Bone marrow (tissue), 2 donors: ENCODE measurements at regions not wholly inside any gene's neighbourhood (a gene's known extent, or its start where the extent isn't known, plus 50 kb on each side); places are given as distances from the start of the nearest gene placed in this dataset.

Source experiments
- DNase-seq, 2 donors: peaks; one replicate each; lab custom pipeline; 2025; lab: John Stamatoyannopoulos, UW

DNA sequence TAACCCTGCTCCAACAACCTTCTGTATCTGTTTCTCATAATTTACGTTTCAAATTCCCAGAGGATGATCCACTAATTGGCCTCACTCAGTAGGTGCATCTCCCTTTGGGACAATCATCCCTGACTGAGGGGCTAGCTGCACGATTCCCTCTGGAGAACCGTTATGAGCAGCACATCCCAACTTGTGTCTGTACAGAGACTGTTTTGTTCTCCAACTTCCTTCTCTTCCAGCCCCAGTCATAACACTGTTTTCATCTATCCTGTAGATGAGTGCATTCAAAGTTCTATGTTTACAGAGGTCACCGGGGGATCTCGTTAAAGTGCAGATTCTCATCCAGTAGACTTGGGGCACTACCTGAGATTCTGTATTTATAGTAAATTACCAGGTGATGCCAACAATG lies 187.2 kb downstream of the REEP3 start:
- DNase-seq = no peak

DNA sequence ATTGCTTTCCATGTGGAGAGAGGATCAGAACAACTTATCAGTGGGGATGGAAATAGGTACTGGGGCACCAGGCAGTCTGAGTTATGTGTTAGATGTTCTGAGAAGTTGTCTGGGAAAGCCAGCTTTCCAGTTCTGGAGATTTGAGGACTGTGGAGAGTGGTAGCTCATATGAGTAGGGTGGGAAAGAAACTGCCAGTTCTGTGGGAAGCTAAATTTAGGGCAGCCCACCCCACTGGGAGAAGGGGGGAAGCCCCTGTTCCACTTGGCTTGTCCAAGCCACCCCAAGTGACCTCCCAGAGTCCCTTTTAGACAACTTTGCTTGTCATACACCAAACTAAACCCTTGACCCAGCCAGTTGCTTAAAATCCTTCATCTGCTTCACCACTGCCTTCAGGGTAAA lies 189.5 kb downstream of the REEP3 start:
- no peak for DNase-seq

DNA sequence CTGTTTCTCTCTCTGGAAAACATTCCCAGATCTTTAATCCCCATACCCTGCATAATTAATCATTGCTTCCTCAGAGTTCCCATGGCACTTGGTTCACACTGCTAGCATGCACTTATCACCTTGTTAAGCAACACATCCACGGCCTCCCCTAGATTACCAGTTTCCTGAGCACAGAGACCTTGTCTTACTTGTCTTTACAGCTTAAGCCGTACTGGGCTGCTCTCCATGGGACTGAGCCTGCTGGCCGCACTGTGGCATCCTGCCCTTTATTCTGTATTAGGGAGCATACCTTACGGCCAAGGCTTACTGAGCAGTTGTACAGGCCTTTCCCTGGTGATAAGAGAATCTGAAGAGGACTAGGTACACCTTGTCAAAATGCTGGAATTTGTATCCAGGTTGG lies 190.2 kb downstream of the REEP3 start:
- no peak for DNase-seq

DNA sequence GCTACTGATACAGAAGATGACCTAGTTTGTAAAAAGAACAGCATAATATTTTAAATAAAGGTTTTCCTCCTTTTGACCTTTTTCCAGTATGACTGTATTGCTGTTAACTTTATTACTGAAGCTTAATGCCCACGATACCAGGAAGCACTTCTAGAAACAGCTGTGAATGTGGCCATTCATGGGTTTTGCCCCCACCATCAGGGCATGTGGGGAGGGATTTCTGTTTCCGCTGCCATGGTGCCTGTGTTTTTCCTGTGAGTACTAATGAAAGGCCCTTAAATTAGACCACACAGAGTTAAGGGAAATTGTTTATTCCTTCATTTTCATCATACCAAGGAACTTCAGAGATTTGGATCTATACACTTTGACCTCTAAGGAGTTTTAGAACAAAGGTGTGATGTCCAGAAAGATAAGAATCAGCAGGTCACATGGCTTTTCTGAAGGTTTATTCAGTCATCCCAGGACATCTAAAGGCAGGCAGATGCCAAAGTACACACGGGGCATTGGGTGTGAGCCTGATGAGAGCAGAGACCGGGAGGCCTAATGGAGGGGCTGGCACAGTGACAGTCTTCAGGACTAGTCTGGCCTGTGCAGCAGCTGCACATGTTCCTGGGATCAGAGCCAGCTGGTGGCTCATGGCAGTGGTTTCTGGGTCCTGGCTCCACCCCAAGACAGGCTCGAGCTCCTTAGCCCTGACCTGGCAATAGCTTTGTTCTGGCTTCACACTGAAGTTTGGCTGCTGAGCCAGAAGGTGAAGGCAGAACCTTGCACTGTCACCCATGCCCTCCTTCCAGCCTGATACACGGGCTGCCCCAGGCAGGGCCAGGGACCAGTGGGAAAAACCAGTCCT lies 190.9 kb downstream of the REEP3 start:
- peak in 1 of 2 donors; percentile 18 for DNase-seq

DNA sequence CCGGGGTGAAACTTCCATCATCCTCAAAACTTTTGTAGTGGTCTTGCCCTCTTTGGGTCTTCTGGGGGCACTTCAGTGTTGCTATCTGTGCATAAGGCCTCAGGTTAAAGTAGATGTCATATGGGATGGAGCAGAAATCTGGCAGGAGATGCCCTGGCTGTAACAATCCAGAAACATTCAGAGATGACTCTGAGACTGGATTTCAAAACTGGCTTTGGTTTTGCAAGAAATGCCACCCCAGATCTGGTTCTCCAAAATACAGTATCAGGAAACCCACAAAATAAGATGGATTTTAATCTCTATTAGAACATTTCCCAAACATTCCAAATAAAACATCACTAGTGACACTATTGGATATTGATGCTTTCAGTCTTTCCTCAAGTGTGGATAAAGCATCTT lies 191.5 kb downstream of the REEP3 start:
- no peak for DNase-seq

DNA sequence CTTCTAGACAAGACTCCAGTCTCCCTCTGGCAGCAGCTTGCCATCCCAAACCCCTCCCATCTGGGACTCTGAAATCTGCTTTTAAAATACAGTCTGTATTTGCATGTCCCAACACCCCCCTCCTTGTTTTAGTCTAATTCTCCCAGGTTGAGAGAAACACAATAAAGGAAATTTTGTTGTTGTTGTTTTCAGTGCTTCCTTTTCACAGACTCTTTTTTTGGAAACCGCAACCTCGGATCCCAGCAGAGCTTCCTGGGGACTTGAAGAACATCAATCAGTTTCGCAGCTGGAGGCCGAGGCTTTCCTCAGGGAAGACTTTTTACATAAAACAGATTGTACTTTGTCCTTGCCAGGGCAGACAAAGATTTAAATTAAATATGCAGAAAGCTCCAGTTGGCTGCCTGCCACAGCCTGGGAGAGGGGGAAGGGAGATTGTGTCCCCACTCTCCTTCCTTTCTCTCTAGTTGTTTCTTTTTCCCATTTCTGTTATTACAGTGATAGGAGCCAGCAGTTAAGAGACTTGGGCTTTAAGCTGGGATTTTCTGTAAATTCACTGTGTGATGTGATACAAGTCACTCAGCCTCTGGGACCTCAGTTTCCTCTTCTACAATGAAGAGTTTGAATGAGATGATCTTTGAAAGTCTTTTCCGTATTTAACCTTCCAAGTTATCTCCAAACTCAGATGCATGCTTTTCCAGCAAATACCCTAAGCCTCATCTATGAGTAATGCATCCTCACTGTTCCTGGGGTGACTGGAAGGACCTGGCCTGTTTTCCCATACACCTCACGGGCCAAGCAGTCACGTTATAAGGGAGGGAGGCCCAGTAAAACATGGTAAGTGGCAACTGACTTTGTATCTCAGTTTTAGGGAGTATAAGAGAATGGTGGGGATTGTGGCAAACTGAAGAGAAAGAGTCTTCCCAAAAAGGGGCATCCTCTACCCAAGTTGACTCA lies 192.3 kb downstream of the REEP3 start:
- no peak for DNase-seq

DNA sequence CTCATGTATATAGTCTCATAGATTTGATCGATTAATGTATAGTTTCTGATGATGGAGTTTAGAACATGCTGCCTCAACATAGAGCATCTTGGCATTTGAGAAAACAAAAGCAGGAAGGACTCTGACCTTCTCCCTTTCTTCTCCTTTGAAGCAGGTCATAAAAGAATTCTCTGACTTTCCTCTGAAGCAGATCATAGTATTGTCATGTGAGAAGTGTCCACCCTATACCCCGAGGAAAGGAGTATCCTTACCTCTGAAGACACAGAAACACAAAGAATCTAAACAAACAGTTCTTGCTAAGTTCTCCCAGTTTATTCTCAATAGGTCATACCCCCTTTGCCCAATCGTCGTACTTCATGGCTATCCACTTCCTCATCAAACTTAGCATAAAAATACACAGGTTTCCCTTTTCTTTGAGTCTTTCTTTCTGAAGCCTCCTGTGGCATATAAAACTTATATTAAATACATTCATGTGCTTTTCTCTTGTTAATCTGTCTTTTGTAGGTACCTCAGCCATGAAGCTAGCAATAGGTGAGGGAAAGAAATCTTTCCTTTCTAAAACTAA lies 194.9 kb downstream of the REEP3 start:
- no peak for DNase-seq

DNA sequence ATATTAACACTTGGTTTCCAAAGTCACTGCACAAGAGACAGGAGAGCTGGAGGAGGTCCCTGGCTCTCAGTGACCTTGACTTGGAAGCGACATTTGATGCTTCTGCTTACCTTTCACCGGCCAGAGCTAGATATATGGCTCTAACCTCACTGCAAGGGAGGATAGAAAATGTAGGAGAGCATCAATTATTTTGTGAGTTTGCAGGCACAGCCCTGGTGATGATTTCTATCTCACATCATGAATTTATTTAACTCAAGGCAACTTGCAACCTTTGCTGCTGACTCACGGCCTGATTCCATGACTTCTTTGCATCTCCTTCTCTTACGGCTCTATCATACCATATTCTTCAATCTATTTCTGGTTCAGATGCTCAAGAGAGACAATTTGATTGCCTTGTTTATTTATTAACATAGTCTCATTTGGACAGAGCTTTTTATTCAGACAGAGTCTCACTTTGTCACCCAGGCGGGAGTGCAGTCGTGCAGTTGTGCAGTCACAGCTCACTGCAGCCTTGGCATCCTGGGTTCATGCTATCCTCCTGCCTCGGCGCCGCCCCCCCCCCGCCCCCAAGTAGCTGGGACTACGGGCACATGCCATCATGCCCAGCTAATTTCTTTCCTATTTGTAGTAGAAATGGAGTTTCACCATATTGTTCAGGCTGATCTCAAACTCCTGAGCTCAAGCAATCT lies 196.0 kb downstream of the REEP3 start:
- DNase-seq = no peak

DNA sequence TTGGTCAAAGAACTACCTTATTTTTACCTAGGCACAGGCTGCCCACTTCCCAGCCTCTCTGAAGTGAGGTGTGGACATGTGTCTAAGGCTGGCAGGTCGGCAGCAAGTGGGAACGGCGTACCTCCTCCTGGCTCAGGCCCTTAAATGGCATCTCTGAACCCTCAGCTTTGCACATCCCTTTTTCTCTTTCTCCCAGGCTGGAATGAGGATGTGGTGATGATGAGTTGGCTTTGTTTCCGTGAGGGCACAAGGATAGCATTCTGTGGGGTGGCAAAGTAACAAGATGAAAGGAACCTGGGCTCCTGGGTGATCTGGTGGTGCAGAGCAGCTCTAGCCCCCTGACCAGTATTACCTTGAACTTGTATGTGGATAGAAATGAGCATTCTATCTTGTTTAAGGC lies 196.8 kb downstream of the REEP3 start:
- DNase-seq = no peak

DNA sequence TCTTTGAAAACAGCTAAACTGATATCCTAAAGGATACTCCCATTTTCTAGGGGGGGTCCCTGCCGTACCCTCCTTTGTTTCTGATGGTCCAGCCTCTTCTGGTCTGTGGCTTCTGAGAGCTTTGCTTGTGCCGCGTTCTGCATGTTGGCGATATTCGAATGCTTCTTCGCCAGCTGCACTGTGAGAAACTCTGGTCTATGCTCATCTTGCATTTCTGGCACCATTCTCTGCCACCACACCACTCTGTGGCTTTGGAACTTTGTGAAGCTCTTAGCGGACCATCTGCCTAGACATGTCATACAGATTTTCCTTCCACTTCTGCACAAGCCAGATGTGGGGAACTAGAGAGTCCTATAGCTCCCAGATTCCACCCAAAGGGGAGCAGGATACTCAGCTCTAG lies 197.2 kb downstream of the REEP3 start:
- DNase-seq = no peak

DNA sequence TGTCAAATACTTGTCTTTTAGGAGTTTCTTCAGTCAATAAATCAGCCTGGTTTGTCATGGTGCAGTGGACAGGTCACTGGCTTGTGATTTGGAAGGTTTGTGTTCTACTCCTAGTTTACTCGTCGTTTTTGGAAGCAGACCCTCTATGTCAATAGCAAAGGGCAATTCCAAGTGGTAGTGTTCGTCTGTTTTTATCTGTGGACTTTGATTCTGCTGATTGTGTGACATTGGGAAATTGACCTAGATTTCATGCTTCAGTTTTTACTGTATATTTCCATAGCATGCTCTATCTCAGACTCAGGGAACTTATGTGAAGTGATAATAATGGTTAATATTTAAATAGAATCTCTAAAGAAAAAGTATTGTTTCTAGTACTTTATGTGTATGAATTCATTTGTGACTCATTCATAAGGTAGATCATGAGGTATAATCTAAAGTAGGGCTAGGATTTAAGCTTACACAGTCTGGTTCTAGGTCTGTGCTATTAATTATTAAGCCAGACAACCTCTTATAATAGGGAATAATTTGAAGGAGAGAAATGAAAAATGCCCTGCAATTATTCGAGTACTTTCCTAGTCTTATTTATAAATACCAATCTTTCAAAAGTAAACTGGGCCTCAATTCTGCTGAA lies 198.1 kb downstream of the REEP3 start:
- DNase-seq = no peak

DNA sequence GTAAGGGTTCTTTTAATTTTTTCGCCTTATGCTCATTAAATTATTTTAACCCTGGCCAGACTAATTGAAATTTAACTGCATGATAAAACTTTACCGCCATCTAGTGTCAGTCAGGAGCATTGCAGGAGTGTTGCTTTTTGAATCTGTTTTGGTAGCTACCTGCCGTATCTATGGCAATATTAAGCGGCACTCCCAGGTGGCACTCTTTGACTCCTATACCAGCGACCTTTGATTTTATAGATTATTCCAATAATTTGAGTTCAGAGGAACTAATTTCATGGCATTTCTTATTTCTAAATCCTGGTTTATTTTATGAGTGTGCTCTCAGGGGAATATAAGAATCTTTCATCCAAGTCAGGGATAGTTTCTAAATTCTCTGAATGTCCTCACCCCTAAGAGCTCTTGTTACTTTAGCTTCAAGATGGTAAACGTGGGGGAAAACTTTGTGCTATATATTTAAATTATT lies 198.9 kb downstream of the REEP3 start:
- peak in 1 of 2 donors; percentile 34 for DNase-seq

DNA sequence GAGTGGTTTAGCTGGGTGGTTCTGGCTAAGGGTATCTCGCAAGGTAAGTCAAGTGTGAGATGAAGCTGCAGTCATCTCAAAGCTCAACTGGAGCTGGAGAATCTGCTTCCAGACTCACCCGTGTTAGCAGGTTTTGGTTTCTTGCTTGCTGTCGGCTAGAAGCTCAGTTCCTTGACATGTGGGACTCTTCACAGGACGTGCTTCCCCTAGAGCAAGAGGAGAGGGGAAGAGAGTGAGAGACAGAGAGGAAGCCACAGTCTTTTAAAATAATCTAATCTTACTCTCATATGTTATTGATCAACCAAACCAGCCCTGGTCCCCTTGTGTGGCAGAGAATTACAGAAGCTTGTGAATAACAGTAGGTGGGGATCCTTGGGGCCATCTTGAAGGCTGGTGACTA lies 199.5 kb downstream of the REEP3 start:
- no peak for DNase-seq

DNA sequence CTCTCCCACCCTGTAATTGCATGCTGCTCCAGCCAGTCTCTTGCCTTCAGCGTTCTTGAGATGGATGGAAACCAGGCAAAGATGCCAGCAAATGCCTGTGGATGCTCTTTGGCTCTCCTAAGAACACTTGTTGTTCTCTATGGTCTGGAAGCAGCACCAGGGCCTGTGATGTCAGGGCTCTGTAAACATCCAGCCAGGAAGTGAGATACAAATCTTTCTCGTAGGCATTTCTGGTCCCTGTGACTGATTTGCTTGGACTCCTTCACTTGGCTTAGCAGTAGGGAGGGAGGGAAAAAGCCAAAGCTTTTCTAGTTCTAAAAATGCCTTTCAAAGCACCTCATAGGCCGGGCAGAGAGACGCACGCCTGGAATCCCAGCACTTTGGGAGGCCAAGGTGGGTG lies 201.3 kb downstream of the REEP3 start:
- DNase-seq = no peak

DNA sequence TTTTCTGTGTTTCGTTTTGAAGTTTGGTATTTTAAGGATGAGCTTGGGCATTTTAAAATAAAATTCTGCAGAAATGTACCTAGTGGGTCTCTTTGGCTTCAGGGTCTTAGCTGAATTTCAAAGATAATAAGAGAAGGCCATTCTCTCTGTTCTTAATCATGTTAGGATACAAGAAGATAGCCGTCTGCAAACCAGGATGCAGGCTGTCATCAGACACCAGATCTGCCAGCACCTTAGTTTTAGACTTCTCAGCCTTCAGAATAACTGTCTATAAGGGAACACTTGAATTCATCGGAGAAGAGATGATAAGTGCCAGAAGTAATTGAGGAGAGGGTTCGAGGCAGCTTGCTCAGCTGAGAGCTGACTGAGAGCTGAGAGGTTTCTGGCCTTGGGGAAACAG lies 202.1 kb downstream of the REEP3 start:
- no peak for DNase-seq

DNA sequence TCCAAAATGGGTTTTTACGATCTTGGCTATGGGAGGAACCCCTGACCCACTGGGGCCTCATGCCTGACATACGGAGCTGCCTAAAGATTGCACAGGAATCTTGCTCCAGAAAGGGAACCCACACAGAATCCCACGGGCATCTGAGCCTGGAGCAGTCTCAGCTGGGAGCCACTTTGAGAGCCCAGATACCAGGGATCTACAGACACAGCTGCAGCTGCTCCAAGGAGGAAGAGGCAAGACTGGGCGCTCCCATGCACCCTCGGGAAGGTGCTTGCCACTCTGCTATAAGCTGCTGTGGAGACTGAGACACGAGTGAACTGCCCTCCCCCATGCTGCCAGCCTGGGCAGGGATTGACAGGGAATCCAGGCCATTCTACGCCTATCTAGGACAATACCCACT lies 202.5 kb downstream of the REEP3 start:
- no peak for DNase-seq

DNA sequence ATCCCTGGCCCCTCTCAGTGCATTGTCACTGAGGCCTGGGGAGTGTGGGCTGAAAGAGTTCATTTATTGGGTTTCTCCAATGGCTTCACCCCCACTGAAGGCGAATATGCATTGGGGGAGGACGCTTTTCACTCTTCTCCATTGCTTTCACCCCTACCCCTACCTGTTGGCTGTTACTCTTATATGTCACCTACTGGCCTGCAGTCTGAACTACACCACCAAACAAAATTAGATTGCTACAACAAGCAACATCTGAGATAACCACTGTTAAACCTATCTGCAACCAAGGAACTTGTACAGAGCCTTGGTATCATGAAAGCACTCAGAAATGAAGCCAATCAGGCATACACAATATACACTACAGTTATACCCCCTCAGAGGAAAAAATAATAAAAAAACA lies 203.7 kb downstream of the REEP3 start:
- no peak for DNase-seq

DNA sequence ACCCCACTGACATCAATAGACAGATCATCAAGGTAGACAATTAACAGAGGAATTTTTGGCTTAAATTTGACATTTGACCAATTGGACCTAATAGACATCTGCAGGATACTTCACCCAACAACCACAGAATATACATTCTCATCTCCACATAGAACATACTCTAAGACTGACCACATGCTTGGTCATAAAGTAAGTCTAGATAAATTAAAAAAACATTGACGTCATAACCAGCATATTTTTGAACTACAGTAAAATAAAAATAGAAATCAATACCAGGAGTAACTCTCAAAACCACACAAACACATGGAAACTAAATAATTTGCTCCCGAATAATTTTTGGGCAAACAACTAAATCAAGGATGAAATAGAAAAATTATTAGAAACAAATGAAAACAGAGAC lies 205.7 kb downstream of the REEP3 start:
- no peak for DNase-seq

DNA sequence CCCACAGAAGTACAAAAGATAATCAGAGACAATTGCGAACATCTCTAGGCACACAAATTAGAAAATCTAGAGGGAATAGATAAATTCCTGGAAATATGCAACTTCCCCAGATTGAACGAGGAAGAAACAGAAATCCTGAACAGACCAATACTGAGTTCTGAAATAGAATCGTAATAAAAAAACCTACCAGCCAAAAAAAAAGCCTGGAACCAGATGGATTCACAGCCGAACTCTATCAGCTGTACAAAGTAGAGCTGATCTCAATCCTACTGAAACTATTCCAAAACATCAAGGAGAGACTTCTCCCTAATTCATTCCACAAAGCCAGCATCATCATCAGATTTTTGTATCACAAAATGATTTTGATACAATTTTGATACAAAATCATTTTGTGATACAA lies 206.4 kb downstream of the REEP3 start:
- no peak for DNase-seq

DNA sequence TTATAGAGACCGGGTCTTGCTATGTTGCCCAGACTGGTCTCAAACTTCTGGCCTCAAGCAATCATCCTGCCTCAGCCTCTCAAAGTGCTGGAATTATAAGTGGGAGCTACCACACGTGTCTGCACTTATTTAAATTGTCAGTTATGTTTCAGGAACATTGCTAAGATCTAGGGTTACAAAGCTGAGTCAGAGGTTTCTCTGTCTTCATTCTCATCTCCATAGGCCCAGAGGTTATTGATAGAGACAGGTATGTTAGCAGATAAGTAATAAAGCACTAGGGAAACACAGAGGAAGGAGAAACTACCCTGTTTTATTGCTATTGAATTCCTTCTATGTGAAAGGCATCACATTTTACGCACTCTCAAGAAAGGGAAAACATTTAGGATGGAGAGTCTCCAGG lies 214.1 kb downstream of the REEP3 start:
- no peak for DNase-seq

DNA sequence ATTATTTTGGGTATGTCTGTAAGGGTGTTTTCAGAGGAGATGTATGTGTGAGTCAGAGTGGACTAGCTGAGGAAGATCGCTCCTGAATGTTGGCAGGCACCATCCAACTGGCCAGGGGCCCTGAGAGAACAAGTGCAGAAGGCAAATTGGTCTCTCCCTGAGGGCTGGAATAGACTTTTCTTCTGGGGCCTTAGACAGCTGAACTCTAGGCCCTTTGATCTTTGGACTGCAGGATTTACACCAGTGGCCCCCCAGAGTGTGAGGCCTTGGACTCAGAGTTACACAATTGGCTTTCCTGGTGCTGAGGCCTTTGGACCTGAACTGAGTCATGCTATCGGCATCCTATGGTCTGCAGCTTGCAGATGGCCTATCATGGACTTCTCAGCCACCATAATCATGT lies 217.2 kb downstream of the REEP3 start:
- DNase-seq = no peak
